Mesendoderm (in vitro differentiated cells): ENCODE measurements at regions not wholly inside any gene's neighbourhood (a gene's known extent, or its start where the extent isn't known, plus 50 kb on each side); places are given as distances from the start of the nearest gene placed in this dataset.

Experiments
- DNase-seq: peaks from one replicate; pipeline ENCODE4 v3.0.0; 2013
- H2AK5ac ChIP-seq: 2 replicates; pipeline ENCODE4 v1.6.1; 2013; ENCODE audit warnings: low read length, inconsistent platforms
- H2BK120ac ChIP-seq: 2 replicates; pipeline ENCODE4 v1.6.1; 2013; ENCODE audit warnings: low read depth, mild to moderate bottlenecking, low read length, moderate library complexity, mixed read lengths
- H2BK15ac ChIP-seq: replicated peaks from 2 replicates; pipeline ENCODE4 v1.6.1; 2013; ENCODE audit warnings: low read depth, mild to moderate bottlenecking, moderate library complexity
- H2BK5ac ChIP-seq: 2 replicates; pipeline ENCODE4 v1.6.1; 2013; ENCODE audit warnings: low read length, inconsistent platforms
- H3K18ac ChIP-seq: 2 replicates; pipeline ENCODE4 v1.6.1; 2013; ENCODE audit warnings: mild to moderate bottlenecking, low read length, mixed read lengths
- H3K23ac ChIP-seq: one replicate; pipeline ENCODE4 v1.6.1; 2013; ENCODE audit warnings: low read length
- H3K27ac ChIP-seq: 2 replicates; pipeline ENCODE4 v1.5.1; 2013; ENCODE audit warnings: low read depth, mild to moderate bottlenecking, inconsistent platforms, low read length, moderate library complexity
- H3K27me3 ChIP-seq: 2 replicates; pipeline ENCODE4 v1.6.1; 2013; ENCODE audit warnings: low read length, control low read depth, mild to moderate bottlenecking, inconsistent platforms; ENCODE audit not compliant: insufficient read depth, poor library complexity
- H3K36me3 ChIP-seq: 2 replicates; pipeline ENCODE4 v1.6.1; 2013; ENCODE audit warnings: low read length, inconsistent platforms; ENCODE audit not compliant: control insufficient read depth, insufficient read depth
- H3K4ac ChIP-seq: one replicate; pipeline ENCODE4 v1.6.1; 2013; ENCODE audit warnings: low read depth, mild to moderate bottlenecking, low read length, moderate library complexity
- H3K4me1 ChIP-seq: 2 replicates; pipeline ENCODE4 v1.6.1; 2013; ENCODE audit warnings: low read depth, low read length, inconsistent platforms; ENCODE audit not compliant: control insufficient read depth
- H3K4me2 ChIP-seq: 2 replicates; pipeline ENCODE4 v1.6.1; 2013; ENCODE audit warnings: low read length
- H3K4me3 ChIP-seq: 2 replicates; pipeline ENCODE4 v1.5.1; 2013; ENCODE audit warnings: mild to moderate bottlenecking, low read length
- H3K56ac ChIP-seq: one replicate; pipeline ENCODE4 v1.6.1; 2013; ENCODE audit warnings: low read length
- H3K79me1 ChIP-seq: 2 replicates; pipeline ENCODE4 v1.6.1; 2013; ENCODE audit warnings: low read length, inconsistent platforms
- H3K79me2 ChIP-seq: 2 replicates; pipeline ENCODE4 v1.6.1; 2013; ENCODE audit warnings: mild to moderate bottlenecking, low read length; ENCODE audit not compliant: control insufficient read depth, insufficient read depth
- H3K9ac ChIP-seq: 2 replicates; pipeline ENCODE4 v1.6.1; 2013; ENCODE audit warnings: low read length, inconsistent platforms
- H4K5ac ChIP-seq: one replicate; pipeline ENCODE4 v1.6.1; 2013; ENCODE audit warnings: low read length
- H4K8ac ChIP-seq: one replicate; pipeline ENCODE4 v1.6.1; 2013; ENCODE audit warnings: low read depth, mild to moderate bottlenecking, control low read depth, low read length, moderate library complexity
- WGBS: extraction: QIAGEN DNeasy Blood & Tissue Kit; methylation state at CpG from one replicate; pipeline ENCODE4 v1.1.7; 2013; ENCODE audit warnings: low lambda C conversion rate, missing lambda C conversion rate; ENCODE audit not compliant: insufficient coverage; ENCODE audit errors: extremely low coverage; 5-methylcytosine and 5-hydroxymethylcytosine counted together

GRCh38 chr5:167453246-167454030, 838.0 kb upstream of the WWC1 start:
- Histone ChIP-seq H4K5ac (no peak overlapping the region), H3K27ac (no peak overlapping the region), H3K79me2 (no peaks in the 10 kb centered on the region), H3K23ac (no peak overlapping the region), H2AK5ac (no peak overlapping the region), H3K4me2 (no peak overlapping the region), H3K4me3 (no peak overlapping the region), H3K56ac (no peak overlapping the region), H4K8ac (no peak overlapping the region), H3K36me3 (no peaks in the 10 kb centered on the region), H3K9ac (no peak overlapping the region), H2BK5ac (no peak overlapping the region), H3K4me1 (no peaks in the 10 kb centered on the region), H2BK15ac (no peak overlapping the region), H3K79me1 (no peaks in the 10 kb centered on the region), H3K18ac (no peak overlapping the region), H3K27me3 (no peaks in the 10 kb centered on the region), H3K4ac (no peak overlapping the region), H2BK120ac (no peak overlapping the region)
- WGBS, result no CpG with 5 or more reads among the region's 3 CpGs
- DNase-seq, result no peak

GRCh38 chr5:167458412-167458811, 833.0 kb upstream of the WWC1 start:
- H3K79me1 ChIP-seq, result no peaks in the 10 kb centered on the region
- no peaks in the 10 kb centered on the region for H3K36me3 ChIP-seq
- no peak overlapping the region for H3K27ac ChIP-seq
- no peak overlapping the region for H3K9ac ChIP-seq
- no peak overlapping the region for H4K8ac ChIP-seq
- WGBS, result no CpG with 5 or more reads among the region's 4 CpGs
- H2BK5ac ChIP-seq, result no peak overlapping the region
- H3K23ac ChIP-seq, result no peak overlapping the region
- no peak overlapping the region for H3K4me3 ChIP-seq
- no peak overlapping the region for H2BK120ac ChIP-seq
- no peak for DNase-seq
- no peak overlapping the region for H2AK5ac ChIP-seq
- no peak overlapping the region for H3K18ac ChIP-seq
- H3K27me3 ChIP-seq, result no peaks in the 10 kb centered on the region
- no peak overlapping the region for H4K5ac ChIP-seq
- H2BK15ac ChIP-seq, result no peak overlapping the region
- no peak overlapping the region for H3K56ac ChIP-seq
- H3K4me2 ChIP-seq, result no peak overlapping the region
- no peaks in the 10 kb centered on the region for H3K79me2 ChIP-seq
- H3K4ac ChIP-seq, result no peak overlapping the region
- no peaks in the 10 kb centered on the region for H3K4me1 ChIP-seq

- Histone ChIP-seq H3K9ac (no peak overlapping the region), H2BK5ac (no peak overlapping the region), H3K4ac (no peak overlapping the region), H3K23ac (no peak overlapping the region), H3K56ac (no peak overlapping the region), H2BK15ac (no peak overlapping the region), H4K5ac (no peak overlapping the region), H2BK120ac (no peak overlapping the region), H3K27ac (no peak overlapping the region), H3K4me3 (no peak overlapping the region), H3K79me1 (no peaks in the 10 kb centered on the region), H3K27me3 (no peaks in the 10 kb centered on the region), H3K4me1 (no peaks in the 10 kb centered on the region), H3K79me2 (no peaks in the 10 kb centered on the region), H3K4me2 (no peak overlapping the region), H2AK5ac (no peak overlapping the region), H4K8ac (no peak overlapping the region), H3K18ac (no peak overlapping the region), H3K36me3 (no peaks in the 10 kb centered on the region)
- WGBS, result no CpG with 5 or more reads among the region's 4 CpGs
- DNase-seq, result no peak
Observed at GRCh38 chr5:167460449-167461020, 830.9 kb upstream of the WWC1 start.

- Histone ChIP-seq H3K27ac (no peak overlapping the region), H3K4me3 (no peak overlapping the region), H2AK5ac (no peak overlapping the region), H4K5ac (no peak overlapping the region), H2BK15ac (no peak overlapping the region), H3K79me1 (no peaks in the 10 kb centered on the region), H2BK120ac (no peak overlapping the region), H3K23ac (no peak overlapping the region), H3K9ac (no peak overlapping the region), H2BK5ac (no peak overlapping the region), H3K79me2 (no peaks in the 10 kb centered on the region), H4K8ac (no peak overlapping the region), H3K56ac (no peak overlapping the region), H3K18ac (no peak overlapping the region), H3K27me3 (no peaks in the 10 kb centered on the region), H3K4ac (no peak overlapping the region), H3K4me1 (no peaks in the 10 kb centered on the region), H3K36me3 (no peaks in the 10 kb centered on the region), H3K4me2 (no peak overlapping the region)
- WGBS, result no CpG with 5 or more reads among the region's 1 CpG
- no peak for DNase-seq
Observed at GRCh38 chr5:167463939-167464338, 827.5 kb upstream of the WWC1 start.

GRCh38 chr5:167466992-167467391, 824.5 kb upstream of the WWC1 start:
- Histone ChIP-seq H2BK5ac (no peak overlapping the region), H3K79me2 (no peaks in the 10 kb centered on the region), H3K36me3 (no peaks in the 10 kb centered on the region), H3K79me1 (no peaks in the 10 kb centered on the region), H3K18ac (no peak overlapping the region), H3K4me1 (no peaks in the 10 kb centered on the region), H2BK120ac (no peak overlapping the region), H4K5ac (no peak overlapping the region), H2BK15ac (no peak overlapping the region), H3K23ac (no peak overlapping the region), H2AK5ac (no peak overlapping the region), H3K4me2 (no peak overlapping the region), H3K4ac (no peak overlapping the region), H3K56ac (no peak overlapping the region), H3K27ac (no peak overlapping the region), H4K8ac (peak overlapping the region; percentile 39), H3K4me3 (no peak overlapping the region), H3K27me3 (no peaks in the 10 kb centered on the region), H3K9ac (no peak overlapping the region)
- no CpG with 5 or more reads among the region's 5 CpGs for WGBS
- DNase-seq, result peak; percentile 82
